Inflammatory macrophage (primary cell): ENCODE measurements at regions not wholly inside any gene's neighbourhood (a gene's known extent, or its start where the extent isn't known, plus 50 kb on each side); places are given as distances from the start of the nearest gene placed in this dataset.

ENCODE experiments used
- DNase-seq, 2 donors: peaks; one replicate each; pipeline ENCODE4 v3.0.0-alpha.2; 2020 to 2022

DNA sequence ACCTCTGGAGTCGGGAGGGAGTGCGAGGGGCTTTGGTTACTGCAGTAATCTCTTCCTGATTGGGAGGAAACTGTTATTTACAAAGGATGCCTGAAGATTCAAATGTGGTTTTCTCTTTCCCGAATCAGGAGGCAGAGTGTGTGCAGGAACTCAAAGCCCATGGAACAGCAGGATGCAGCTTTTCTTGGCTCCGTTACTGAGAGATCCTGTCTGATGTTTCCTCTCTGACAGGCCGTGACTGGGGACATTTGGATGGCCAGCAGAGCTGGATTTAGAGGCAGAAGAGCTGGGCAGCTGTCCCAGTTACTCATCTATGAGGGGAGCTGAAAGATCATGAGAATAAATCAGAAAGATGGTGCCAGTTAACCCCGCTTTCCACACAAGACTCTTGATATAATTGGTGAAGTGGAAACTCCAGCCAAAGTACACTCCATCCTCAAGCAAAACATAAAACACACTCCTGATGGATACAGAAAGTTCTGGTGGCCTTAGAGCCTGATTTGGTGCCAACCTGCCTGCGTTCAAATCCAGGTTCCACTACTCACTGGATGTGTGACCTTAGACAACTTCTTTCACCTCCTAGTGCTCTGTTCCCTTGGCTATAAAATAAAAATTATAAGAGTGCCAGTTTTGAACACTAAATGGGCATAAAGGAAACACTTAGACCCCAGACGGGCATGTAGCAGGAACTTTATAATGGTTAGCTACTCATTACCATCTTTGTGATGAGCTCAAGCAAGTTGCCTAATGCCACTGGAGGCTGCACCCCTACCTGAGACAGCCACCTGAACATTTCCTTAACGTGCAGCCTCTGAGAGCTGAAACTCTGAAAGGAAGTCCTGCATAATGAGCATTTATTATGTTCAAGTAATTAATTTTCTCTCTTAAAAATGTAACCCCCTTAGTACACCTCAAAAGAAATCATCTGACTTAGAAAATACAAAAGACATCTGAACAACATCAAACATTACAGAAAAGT is 349.0 kb upstream of the GATB start:
- no peak for DNase-seq

- DNase-seq: no peak
Measured at GRCh38 chr4:152107736-152108500, 347.1 kb upstream of the GATB start.

DNA sequence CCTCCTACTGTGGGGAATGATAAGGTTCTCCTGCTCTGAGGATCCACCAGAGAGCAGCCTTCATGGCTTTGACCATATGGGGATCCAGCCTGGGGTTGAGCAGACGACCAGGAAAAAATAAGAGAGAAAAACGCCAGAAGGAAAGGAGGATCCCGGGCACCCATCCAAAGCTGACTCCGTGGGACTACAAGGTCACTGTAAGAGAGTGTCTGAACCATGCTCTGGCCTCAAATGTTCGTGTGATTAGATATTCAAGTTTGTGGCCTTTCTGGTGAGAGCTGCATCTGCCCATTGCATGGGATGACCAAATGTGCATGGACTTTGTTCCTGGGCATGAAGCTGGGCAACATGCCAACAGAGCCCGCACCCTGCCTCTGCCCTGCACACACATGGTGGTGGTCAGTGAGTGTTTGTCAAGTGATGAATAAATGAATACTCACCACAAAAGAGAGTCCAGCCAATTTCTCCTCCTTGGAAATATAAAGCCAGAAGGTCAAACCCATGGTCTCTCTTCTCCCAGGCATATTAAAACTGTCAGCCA is 346.0 kb upstream of the GATB start:
- DNase-seq: no peak

- DNase-seq: peak; percentile 75 to 76
Measured at GRCh38 chr4:152106113-152106763, 345.4 kb upstream of the GATB start.

DNA sequence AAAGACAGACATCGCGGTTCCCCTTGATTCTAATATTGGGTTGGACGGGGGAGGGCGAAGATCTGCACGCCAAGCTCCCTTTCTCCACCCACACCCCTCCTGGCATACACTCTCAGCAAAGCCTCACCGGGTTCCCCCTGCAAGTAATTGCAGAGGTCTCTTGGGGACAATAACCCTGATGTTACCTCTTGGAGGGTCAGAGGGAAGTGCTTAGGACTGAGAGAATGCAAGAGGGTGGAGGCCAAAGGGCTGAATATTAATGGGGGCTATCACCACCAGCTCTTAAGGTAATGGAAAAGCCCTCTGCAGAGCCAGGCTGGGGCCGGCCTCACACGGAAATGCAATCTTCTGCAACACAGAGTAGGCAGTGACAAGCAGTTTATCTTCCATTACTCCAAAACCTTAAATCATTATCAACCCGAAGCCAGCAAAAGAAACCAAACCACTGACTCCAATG is 344.1 kb upstream of the GATB start:
- no peak for DNase-seq

DNA sequence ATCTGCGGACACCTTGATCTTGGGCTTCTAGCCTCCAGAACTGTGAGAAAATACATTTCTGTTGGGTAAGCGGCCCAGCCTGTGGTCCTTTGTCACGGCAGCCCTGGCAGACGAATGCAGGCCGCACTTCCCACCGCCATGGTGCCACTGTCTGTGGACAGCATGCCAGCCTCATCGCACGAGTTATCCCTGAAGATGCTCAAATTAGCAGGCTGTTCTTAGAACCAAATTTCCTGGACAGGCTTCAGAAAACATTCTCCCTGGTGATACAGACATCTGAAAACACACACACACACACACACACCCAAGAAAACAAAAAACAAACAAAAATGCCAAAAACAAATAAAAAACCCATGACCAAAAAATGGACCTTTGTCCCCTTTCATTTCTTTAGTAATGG is 343.5 kb upstream of the GATB start:
- DNase-seq: no peak

- DNase-seq: no peak
Measured at GRCh38 chr4:152103181-152103901, 342.5 kb upstream of the GATB start.

GRCh38 chr4:152102436-152103000 is 341.7 kb upstream of the GATB start:
- DNase-seq: no peak

DNA sequence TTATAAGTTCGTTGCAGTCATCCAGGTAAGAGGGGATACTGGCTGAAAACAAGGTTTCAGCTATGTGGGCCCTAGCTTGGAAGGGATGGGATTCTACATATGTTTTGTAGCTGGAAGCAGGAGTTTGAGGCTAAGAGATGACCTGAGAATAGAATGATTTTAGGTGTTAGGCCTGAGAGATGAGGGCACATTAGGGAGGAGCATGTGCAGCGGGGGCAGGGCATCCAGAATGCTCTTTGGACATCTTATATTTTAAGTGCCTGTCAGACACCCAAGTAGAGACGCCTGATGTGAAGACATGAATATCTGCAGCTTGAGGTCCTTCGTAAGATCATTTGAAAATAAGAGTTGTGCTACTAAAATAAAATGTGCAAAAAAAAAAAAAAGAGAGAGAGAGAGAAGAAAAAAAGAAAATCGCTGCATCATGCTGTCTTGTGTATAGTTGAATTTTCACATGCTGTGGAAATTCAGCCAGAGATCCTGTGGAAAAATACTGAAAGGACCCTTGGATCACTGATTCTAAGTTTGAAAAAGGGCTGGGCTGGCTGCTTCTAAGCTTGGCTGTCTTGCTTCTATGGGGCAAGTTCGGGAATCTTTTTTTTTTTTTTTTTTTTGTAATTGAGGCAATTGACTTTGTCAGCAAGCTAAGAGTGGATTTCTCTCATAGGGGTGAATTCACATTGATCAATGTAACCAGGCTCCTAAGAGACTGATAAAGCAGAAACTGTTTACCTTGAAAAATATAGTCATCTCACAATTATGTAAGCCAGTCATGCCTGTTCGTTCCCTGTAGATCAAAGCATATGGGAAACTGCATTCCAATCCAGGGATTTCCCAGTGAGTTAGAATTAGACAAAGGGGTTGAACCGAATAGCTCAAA is 341.0 kb upstream of the GATB start:
- DNase-seq: no peak

DNA sequence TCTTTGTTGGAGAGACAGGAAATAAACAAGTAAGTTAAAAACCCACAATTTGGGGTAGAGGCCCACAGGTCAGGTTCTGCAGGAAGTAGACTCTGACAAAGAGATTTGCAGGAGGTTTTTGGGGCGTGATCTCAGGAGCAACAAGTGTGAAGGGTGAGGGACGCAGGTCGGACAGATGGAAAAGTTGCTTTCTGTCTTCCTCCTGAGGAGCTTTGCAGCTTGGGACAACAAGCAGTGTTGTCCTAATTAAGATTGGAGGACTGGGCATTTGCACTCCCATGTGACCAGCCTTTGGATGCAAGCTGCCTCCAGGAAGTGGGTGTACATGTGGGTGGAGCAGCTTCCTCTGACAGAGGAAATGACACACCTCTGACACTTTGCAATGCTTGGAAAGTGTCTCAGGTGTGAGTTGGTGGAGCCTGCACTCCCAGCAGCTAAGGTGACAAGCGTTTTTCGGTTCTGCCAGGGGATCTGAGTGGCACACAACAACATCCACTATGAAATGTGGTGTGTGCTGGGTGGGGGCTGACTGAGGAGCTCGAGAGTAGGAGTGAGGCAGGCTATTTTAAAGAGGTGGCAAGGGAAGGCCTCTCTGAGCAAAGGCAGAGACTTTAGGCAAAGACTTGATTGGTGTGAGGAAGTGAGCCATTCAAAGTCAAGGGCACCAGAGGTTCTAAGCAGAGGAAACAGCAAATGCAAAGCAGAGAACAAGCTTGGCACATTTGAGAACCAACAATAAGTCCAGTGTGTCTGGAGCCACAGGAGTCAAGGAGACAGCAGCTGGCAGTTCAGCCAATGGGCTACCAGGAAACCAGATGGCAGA is 339.8 kb upstream of the GATB start:
- peak in 1 of 2 donors; percentile 22 for DNase-seq

DNA sequence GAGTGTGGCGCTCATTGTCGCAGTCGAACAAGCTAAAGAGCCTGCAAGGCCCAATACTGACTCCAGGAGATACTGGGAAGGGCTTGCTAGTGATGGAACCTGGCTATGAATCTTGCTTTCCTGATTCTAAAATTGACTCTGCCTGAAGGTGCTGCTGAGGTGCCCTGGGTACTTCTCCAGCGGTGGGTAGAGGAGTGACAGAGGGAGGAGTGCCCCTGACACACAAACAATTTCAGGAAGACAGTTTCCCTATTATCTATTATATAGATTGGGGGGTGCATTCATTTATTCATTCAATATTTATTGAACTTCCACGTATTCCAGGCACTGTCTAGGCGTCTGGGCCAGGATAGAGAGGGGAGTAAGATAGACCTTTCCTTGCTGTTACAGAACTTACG is 339.2 kb upstream of the GATB start:
- DNase-seq: no peak

DNA sequence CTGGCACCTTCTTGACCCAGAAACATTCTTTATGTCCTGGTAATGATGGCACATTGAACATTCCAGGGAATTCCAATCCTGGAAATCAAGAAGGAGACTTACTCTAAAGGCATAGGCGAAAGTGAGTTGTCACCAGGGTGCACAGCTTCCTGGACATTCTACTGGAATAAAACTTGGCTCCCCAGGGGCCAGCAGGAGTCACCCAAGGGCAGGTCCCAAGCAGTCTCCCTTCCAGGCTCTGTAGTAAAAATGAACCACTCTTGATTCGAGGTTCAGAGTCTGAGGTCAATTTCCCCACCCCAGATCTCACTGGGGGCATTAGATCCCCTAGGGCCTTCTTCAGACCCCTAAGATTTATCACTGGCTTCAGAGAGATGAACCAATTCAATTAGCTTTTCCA is 338.7 kb upstream of the GATB start:
- DNase-seq: no peak

DNA sequence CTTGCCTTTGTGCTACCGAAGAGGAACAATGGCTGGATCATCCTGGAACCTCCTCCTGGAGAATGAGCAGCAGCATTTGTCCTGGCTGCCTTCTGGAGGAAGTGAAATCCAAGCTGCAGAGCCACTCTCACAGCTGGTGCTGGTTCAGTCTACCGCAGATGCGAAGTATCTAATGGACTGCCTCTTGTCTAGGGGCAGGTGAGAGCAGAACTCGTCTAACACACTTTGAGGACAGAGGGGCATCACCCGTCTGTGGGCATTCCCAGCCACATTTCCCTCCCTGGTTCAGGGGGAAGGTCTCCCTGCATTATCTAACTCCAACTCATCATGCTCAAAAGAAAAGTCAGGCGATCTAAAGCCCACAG is 338.2 kb upstream of the GATB start:
- DNase-seq: no peak

DNA sequence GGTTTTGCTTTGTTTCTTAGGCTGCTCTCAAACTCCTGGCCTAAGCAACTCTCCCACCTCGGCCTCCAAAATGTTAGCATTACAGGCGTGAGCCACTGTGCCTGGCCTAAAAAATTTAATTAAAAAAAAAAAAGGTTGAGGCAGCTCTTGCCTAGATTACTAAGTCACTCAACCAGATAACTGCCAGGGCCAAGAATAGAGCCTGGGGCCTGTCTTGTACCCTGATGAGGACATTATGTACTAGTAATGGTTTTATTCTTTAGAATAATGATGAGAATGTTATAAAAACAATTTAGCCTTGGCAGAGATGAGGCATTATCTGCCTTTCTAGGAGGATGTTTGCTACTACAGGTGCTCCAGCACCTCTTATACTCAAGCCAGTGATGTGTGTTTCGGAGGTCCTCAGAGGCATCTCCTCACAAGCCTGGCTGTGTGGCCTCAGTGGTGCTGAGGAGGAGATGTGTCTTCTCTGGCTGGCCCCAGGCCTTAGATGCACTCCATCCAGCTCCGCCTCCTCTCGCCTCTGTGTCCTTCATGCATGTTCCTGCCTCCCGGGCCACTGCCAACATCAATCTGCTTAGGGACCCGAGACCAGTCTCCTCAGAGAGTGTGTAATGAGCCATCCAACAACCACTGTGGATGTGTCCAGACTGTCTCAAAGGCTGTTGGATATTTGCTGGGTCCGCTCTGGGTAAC is 337.7 kb upstream of the GATB start:
- no peak for DNase-seq

GRCh38 chr4:152097371-152097770 is 336.6 kb upstream of the GATB start:
- DNase-seq: no peak

DNA sequence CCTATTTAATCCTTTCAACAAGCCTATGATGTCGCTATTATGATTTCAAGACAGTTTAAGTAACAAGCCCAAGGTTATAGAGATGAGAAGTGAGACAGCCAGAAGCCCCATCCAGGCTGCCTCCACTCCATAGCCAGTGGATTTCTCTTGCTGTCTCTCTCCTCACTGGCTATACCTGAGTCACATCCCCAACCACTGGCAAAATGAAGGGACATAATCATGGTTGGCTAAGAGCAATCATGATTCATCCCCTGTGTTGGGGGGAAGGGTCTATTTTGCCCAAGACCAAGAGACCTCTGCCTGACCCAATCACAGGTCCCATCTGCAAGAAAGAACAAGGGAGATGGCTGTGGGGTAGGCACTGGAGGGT is 334.9 kb upstream of the GATB start:
- no peak for DNase-seq

- no peak for DNase-seq
Measured at GRCh38 chr4:152094970-152095700, 334.3 kb upstream of the GATB start.

GRCh38 chr4:152091405-152091804 is 330.6 kb upstream of the GATB start:
- no peak for DNase-seq

- DNase-seq: peak in 1 of 2 donors; percentile 32
Measured at GRCh38 chr4:152090543-152090942, 329.7 kb upstream of the GATB start.
